SIG-M5 (cell line): ENCODE measurements at regions not wholly inside any gene's neighbourhood (a gene's known extent, or its start where the extent isn't known, plus 50 kb on each side); places are given as distances from the start of the nearest gene placed in this dataset.
"Not testable (repeated sequence)": the region's sequence is repeated elsewhere in the genome, so short reads cannot be mapped to it uniquely, and the experiment has no call there.

Experiments used
- DNase-seq: peaks from one replicate; lab custom pipeline; 2025; lab: John Stamatoyannopoulos, UW

DNA sequence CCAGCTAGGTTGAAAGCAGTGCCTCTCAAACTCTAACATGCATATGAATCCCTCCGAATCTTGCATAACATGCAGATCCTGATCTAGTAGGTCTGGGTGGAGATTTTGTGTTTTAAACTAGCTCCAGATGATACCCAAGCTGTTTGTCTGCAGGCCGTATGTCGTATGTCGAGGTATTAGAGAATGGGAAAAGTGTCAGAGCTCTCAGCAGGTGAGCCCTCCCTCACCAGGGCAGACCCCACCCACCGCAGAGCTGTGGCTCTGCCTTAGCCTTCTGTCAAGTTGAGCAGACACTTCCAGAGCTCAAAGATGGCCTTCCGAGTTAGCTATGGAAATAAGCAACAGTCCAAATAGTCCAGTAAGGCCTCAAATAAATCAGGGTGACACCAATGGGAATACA is 83.2 kb upstream of the MAP3K1 start:
- no peak for DNase-seq

- DNase-seq, result not testable (repeated sequence)
Observed at GRCh38 chr5:56731473-56731872, 83.9 kb upstream of the MAP3K1 start.

GRCh38 chr5:56729488-56729887 is 85.9 kb upstream of the MAP3K1 start:
- DNase-seq, result no peak

GRCh38 chr5:56725711-56726411 is 89.5 kb upstream of the MAP3K1 start:
- no peak for DNase-seq

DNA sequence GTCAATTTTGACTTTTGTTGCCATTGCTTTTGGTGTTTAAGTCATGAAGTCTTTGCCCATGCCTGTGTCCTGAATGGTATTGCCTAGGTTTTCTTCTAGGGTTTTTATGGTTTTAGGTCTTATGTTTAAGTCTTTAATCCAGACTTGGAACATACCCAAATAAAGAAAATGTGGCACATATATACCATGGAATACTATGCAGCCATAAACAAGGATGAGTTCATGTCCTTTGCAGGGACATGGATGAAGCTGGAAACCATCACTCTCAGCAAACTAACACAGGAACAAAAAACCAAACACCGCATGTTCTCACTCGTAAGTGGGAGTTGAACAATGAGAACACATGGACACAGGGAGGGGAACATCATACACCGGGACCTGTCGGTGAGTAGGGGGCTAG is 90.5 kb upstream of the MAP3K1 start:
- not testable (repeated sequence) for DNase-seq

GRCh38 chr5:56722317-56722716 is 93.0 kb upstream of the MAP3K1 start:
- no peak for DNase-seq

DNA sequence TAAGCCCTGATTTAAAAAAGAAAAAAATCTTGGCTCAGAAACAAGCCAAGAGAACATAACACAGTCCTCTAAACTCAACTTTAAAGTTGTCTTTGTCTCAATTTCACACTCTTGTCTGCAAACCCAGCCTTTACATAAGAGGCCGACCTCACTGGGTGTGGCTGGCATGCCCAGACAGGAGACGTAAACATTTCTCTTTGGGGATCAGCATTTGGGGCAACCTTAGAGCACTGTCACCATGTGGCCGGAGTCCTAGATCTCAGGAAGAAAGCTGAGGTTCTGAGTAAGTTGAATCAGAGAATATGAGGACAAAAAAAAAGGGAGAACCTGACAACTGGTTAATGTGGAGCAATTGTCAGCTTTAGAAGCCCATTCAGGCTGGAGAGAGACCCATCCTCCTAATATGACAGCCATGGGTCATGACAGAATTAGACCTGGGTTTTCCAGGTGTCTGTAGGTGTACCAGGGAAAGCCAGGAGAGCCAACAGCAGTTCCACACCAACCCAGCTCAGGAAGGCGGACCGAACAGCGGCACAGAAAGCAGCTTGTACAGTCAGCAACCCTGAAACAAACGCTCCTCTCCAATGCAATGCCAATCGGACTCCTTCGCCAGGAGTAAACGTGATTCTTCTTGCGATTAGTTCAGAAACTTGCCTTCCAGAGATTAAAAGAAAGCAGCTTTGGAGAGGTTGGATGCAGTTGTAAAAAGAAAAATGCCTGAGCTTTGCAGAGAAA is 97.9 kb upstream of the MAP3K1 start:
- no peak for DNase-seq

DNA sequence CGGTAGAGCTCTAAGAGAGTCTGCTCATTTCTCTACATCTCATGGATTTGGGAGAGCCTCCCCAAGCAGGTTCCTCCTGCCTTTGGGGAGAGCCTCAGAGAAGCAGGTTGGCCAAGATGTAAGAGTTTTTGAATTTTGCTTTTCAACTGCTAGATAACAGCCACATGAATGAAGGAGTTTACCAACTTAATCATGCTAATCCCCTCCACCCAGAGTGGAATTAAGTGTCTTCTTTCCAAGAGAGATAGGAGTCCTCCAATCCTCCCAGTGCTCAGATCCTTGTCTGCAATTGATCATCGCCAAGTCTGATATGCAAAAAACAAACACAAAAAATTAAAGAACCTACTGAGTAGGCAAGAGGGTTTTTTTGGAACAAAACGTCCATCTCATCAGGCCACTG is 99.4 kb upstream of the MAP3K1 start:
- DNase-seq, result no peak

DNA sequence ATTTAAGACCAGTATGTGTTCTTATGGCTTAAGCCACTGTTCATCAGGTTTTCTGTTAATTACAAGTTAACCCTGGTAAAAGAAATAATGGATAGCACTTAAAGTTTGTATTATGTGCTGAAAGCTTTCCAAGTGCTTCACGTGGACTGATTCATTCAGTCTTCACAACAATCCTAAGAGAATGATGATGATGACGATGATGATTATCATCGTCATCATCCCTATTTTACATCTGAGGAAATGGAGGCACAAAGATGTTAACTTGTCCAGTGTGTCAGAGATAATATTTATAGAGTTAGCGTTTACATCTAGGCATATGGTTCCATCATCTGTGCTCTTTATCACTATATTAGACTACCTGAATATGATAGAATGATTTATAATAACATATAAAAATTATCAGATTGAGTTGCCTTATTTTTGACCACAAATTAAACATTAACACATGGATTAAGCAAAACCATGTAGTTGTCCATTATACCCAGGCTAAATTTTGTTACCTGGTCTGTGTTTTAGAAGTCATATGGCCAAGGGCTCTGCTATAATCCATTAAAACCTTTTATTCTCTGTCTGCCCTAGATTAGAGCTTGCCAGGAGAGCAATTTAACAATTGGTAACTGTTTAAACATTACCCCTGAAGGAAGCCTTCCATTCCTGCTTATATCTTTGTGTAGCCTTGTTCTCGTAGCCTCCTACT is 102.3 kb upstream of the MAP3K1 start:
- no peak for DNase-seq

DNA sequence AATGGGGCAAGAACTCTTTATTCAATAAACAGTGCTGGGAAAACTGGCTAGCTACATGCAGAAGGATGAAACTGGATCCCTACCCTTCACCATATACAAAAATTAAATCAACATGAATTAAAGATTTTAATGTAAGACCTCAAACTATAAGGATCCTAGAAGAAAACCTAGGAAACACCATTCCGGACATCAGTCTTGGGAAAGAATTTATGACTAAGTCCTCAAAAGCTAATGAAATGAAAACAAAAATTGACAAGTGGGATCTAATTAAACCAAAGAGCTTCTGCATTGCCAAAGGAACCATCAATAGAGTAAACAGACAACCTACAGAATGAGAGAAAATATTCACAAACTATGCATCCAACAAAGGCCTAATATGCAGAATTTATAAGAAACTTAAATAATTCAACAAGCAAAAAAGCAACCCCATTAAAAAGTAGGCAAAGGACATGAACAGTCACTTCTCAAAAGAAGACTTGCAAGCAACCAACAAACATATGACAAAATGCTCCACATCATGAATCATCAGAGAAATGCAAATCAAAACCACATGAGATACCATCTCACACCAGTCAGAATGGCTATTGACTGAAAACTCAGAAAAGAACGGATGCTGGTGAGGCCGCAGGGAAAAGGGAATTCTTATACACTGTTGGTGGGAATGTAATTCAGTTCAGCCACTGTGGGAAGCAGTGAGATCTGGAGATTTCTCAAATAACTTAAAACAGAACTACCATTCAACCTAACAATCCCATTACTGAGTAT is 104.3 kb upstream of the MAP3K1 start:
- no peak for DNase-seq

DNA sequence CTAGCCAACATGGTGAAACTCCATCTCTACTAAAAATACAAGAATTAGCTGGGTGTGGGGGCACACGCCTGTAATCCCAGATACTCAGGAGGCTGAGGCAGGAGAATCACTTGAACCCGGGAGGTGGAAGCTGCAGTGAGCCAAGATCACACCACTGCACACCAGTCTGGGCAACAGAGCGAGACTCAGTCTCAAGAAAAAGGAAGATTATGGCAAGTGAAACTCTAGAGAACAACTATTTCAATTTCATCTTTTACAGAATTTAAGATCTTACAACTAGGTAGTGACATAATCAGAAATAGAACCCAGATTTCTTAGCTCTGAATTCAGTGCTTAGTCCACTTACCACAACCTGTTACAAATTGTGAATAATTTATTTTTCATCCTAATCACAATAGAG is 108.8 kb upstream of the MAP3K1 start:
- no peak for DNase-seq

DNA sequence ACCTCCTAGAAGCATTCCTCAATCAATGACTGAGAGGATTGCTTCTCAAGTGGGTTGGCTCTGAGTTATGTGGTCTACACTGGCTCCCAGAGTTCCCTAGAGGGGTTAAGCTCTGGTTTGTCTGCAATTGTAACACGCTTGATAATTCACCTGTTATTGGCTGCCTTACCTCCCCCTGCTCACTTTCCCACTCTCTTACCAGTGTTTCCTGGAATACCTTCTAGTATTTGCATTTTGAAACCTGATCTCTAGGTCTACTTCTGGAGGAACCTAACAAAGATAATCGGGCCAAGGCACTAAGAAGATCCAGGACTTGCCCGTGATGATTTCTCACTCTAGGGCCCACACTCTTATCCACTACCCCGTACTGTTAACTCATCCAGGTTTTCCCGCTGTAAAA is 110.1 kb upstream of the MAP3K1 start:
- no peak for DNase-seq

DNA sequence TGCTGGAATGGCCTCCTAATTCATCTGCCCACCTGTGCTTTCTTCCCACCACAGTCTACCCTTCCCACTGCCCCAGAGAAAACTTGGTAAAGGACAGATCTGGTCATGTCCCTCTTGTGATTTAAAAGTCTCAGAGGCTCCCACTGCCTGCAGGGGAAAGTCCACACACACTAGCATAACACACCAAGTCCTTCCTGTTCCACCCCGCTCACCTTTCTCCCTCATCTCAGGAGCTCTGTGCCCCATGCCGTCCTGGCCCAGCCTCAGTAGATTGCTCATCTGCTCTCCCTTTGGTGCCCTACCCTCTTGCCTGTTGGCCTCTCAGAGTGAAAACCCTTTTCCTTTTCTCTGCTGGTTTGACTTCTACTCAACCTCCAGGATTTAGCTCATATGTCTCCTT is 111.4 kb upstream of the MAP3K1 start:
- DNase-seq, result no peak

GRCh38 chr5:56700711-56701110 is 114.6 kb upstream of the MAP3K1 start:
- no peak for DNase-seq

GRCh38 chr5:56699538-56699937 is 115.8 kb upstream of the MAP3K1 start:
- no peak for DNase-seq

DNA sequence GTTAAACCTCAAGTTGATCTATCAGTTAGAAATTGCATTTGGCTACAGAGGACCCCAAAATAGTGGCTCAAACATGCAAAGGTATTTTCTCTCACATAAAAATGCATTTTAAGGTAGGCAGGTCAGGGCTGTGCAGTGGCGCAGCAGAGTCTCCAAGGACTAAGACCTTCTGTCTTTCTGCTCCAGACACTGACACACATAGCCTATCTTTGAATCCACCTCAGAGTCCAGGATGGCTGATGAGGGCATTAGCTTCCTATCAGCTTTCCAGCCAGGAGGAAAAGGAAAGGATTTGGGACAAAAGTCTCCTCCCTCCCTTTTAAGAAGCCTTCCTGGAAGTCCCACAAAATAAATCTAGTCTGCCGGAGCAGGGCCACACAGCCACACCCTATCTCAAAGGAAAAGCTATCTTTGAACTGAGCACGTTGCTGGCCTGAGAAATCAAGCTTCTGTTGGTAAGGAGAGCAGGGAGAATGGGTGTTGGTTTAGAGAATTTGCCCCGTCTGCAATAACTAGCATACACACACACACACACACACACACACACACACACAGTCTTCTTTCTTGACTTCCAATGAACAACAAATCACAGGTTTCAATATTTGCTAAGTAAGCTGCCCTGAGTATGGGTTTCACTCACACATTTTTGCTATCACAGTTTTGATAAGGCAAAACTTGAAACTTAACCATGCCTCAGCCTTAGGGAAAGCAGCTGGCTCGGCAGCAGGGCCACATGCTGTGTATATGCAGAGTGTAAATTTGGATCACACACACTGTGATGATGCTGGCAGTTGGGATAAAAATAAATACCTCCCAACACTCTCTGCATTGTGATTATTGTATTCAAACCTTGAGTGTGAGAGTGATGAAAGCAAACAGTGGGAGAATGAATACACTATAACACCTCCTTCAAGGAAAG is 116.6 kb upstream of the MAP3K1 start:
- DNase-seq, result no peak

DNA sequence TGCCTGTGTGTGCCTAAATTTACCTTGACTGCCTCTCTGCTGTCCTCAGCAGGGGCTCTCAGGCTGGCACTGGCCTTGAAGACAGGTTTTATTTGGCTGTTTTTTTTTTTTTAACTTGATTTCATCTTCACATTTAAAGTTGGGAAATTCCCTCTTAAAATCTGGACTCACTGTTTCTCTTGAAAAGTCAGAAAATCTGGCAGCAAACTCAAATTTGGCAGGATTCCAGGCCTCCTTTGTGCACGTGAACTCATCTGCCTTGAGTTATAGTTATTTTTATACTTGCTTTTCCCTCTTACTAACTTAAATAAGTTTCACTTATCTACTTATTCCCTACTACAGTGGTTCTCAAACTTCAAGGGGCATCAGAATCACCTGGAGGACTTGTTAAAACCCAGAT is 118.4 kb upstream of the MAP3K1 start:
- no peak for DNase-seq

DNA sequence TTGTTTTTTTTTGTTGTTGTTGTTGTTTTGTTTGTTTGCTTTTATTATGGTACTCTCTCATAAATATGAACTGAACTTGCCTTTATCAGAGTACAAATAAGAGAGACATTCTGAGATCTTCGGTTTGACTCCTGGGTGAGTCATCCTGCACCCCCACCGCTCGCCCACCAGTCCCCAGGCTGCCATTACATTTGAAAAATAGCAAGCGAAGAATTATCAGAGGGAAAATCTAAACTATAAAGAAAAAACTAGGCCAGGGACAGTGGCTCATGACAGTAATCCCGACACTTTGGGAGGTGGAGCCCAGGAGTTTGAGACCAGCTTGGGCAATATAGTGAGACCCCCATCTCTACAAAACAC is 122.1 kb upstream of the MAP3K1 start:
- no peak for DNase-seq

- no peak for DNase-seq
Observed at GRCh38 chr5:56692359-56693219, 122.8 kb upstream of the MAP3K1 start.

DNA sequence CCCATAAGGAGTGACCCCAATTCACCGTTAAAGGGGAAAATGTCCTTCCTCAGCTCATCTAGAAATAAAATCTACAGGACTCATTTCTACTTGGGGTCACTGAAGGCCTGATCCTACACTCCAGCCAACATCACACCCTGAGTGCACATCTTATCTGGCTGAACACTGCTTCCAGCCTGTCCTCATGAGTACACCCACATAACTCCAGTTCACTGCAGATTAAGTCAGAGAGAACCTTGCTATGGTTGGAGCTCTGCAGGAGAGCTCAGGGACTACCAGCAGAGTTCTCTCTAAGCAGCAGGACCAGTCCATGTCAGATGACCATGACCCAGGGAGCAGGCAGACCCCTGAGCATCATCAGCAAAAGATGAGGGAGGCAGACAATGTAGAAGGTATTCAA is 126.9 kb upstream of the MAP3K1 start:
- DNase-seq, result no peak
